ENCODE measurements at regions not wholly inside any gene's neighbourhood (a gene's known extent, or its start where the extent isn't known, plus 50 kb on each side); places are given as distances from the start of the nearest gene placed in this dataset.

DNA sequence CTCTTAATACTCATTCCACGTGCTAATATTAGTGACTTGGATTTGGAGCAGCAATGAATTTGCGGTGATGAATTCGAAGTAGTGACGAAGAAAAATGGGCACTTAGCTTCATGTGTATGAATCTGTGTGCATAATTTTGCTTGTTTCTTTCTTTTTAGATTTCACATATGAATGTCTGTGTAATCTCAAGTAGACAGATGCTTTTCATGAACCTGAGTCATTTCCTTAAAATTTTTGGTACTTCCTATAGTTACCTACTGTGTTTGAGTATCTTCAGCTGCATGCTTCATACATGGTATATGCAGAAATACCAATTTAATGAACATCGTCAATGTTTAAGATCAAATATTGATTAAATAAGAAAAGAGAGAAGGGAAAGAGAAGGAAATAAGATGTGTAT lies 540.2 kb downstream of the RAB38 start:
- no peak for TF ChIP-seq EZH2 (IDR thresholded peaks at IDR 0.05; ENCODE audit: insufficient read depth, low read length)
- TF ChIP-seq, protein P1, sequence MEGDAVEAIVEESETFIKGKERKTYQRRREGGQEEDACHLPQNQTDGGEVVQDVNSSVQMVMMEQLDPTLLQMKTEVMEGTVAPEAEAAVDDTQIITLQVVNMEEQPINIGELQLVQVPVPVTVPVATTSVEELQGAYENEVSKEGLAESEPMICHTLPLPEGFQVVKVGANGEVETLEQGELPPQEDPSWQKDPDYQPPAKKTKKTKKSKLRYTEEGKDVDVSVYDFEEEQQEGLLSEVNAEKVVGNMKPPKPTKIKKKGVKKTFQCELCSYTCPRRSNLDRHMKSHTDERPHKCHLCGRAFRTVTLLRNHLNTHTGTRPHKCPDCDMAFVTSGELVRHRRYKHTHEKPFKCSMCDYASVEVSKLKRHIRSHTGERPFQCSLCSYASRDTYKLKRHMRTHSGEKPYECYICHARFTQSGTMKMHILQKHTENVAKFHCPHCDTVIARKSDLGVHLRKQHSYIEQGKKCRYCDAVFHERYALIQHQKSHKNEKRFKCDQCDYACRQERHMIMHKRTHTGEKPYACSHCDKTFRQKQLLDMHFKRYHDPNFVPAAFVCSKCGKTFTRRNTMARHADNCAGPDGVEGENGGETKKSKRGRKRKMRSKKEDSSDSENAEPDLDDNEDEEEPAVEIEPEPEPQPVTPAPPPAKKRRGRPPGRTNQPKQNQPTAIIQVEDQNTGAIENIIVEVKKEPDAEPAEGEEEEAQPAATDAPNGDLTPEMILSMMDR (IDR thresholded peaks at IDR 0.05; ENCODE audit: insufficient read depth, low read depth, low read length), result no peak
